ENCODE measurements at regions not wholly inside any gene's neighbourhood (a gene's known extent, or its start where the extent isn't known, plus 50 kb on each side); places are given as distances from the start of the nearest gene placed in this dataset.

GRCh38 chr11:19436932-19437331, 196.2 kb upstream of the E2F8 start:
- H3K4me3 ChIP-seq (replicated peaks in 1 of 2; ENCODE audit: low read depth in 2 of 2, low read length in 2 of 2): no peak overlapping the region
- TF ChIP-seq CTCF (IDR thresholded peaks at IDR 0.05; ENCODE audit: low read depth, low read length): no peak
- DNase-seq (ENCODE audit: low read depth in 2 of 2): no peak

GRCh38 chr11:19435306-19435989, 194.7 kb upstream of the E2F8 start:
- no peak for TF ChIP-seq CTCF (IDR thresholded peaks at IDR 0.05; ENCODE audit: low read depth, low read length)
- peak; percentile 37 to 61 for DNase-seq (ENCODE audit: low read depth in 2 of 2)
- no peak overlapping the region for H3K4me3 ChIP-seq (replicated peaks in 1 of 2; ENCODE audit: low read depth in 2 of 2, low read length in 2 of 2)

- no peak for DNase-seq (ENCODE audit: low read depth in 2 of 2)
- TF ChIP-seq CTCF (IDR thresholded peaks at IDR 0.05; ENCODE audit: low read depth, low read length): no peak
- H3K4me3 ChIP-seq (replicated peaks in 1 of 2; ENCODE audit: low read depth in 2 of 2, low read length in 2 of 2): no peak overlapping the region
These were observed 193.0 kb upstream of the E2F8 start for GRCh38 chr11:19433791-19434190.

GRCh38 chr11:19433367-19433766, 192.6 kb upstream of the E2F8 start:
- no peak for TF ChIP-seq CTCF (IDR thresholded peaks at IDR 0.05; ENCODE audit: low read depth, low read length)
- DNase-seq (ENCODE audit: low read depth in 2 of 2): no peak

GRCh38 chr11:19432370-19433061, 191.8 kb upstream of the E2F8 start:
- no peak overlapping the region for H3K4me3 ChIP-seq (replicated peaks in 1 of 2; ENCODE audit: low read depth in 2 of 2, low read length in 2 of 2)
- DNase-seq (ENCODE audit: low read depth in 2 of 2): peak; percentile 90 to 92
- TF ChIP-seq CTCF (IDR thresholded peaks at IDR 0.05; ENCODE audit: low read depth, low read length): no peak

More at GRCh38 chr11:19433367-19433766, 192.6 kb upstream of the E2F8 start:
- H3K4me3 ChIP-seq (replicated peaks in 1 of 2; ENCODE audit: low read depth in 2 of 2, low read length in 2 of 2): no peak overlapping the region

GRCh38 chr11:19430754-19431398, 190.1 kb upstream of the E2F8 start:
- H3K4me3 ChIP-seq (replicated peaks in 1 of 2; ENCODE audit: low read depth in 2 of 2, low read length in 2 of 2): no peak overlapping the region
- no peak for TF ChIP-seq CTCF (IDR thresholded peaks at IDR 0.05; ENCODE audit: low read depth, low read length)
- DNase-seq (ENCODE audit: low read depth in 2 of 2): peak in 1 of 2 donors; percentile 86
